GM12864 (cell line): ENCODE measurements at regions not wholly inside any gene's neighbourhood (a gene's known extent, or its start where the extent isn't known, plus 50 kb on each side); places are given as distances from the start of the nearest gene placed in this dataset.

Experiments
- DNase-seq: peaks from one replicate; pipeline ENCODE4 v3.0.0-alpha.2; 2011; ENCODE audit warnings: low read depth
- H3K4me3 ChIP-seq: 2 replicates; pipeline ENCODE4 v1.5.1; 2011; ENCODE audit warnings: mild to moderate bottlenecking, low read depth, low read length, control low read depth
- CTCF ChIP-seq: IDR thresholded peaks from 2 replicates; pipeline ENCODE4 v1.5.1; 2011; ENCODE audit warnings: low read depth, mild to moderate bottlenecking, moderate library complexity, low read length, control low read depth, inconsistent platforms; ENCODE audit errors: missing control alignments

GRCh38 chr16:16882766-16883165 is 503.8 kb downstream of the NPIPA7 start:
- H3K4me3 ChIP-seq: no peak overlapping the region
- TF ChIP-seq CTCF: no peak
- no peak for DNase-seq

- no peak for DNase-seq
- H3K4me3 ChIP-seq: no peak overlapping the region
- TF ChIP-seq CTCF: no peak
Observed at GRCh38 chr16:16884451-16884850, 505.5 kb downstream of the NPIPA7 start.

- no peak for DNase-seq
- TF ChIP-seq CTCF: no peak
- no peak overlapping the region for H3K4me3 ChIP-seq
Observed at GRCh38 chr16:16887193-16887592, 508.3 kb downstream of the NPIPA7 start.

- no peak for TF ChIP-seq CTCF
- no peak overlapping the region for H3K4me3 ChIP-seq
- DNase-seq: no peak
Observed at GRCh38 chr16:16890964-16891363, 512.0 kb downstream of the NPIPA7 start.

GRCh38 chr16:16904601-16905000 is 525.7 kb downstream of the NPIPA7 start:
- no peak overlapping the region for H3K4me3 ChIP-seq
- no peak for TF ChIP-seq CTCF
- DNase-seq: no peak

- TF ChIP-seq CTCF: no peak
- no peak overlapping the region for H3K4me3 ChIP-seq
- DNase-seq: no peak
Observed at GRCh38 chr16:16905850-16906249, 526.9 kb downstream of the NPIPA7 start.

- no peak overlapping the region for H3K4me3 ChIP-seq
- no peak for TF ChIP-seq CTCF
- no peak for DNase-seq
Observed at GRCh38 chr16:16907089-16907488, 528.1 kb downstream of the NPIPA7 start.
